NCI-H345 (cell line): ENCODE measurements at regions not wholly inside any gene's neighbourhood (a gene's known extent, or its start where the extent isn't known, plus 50 kb on each side); places are given as distances from the start of the nearest gene placed in this dataset.

Experiments used
- DNase-seq: peaks from one replicate; lab custom pipeline; 2025; lab: John Stamatoyannopoulos, UW

GRCh38 chr2:138441916-138442315 is 59.7 kb upstream of the SPOPL start:
- no peak for DNase-seq

DNA sequence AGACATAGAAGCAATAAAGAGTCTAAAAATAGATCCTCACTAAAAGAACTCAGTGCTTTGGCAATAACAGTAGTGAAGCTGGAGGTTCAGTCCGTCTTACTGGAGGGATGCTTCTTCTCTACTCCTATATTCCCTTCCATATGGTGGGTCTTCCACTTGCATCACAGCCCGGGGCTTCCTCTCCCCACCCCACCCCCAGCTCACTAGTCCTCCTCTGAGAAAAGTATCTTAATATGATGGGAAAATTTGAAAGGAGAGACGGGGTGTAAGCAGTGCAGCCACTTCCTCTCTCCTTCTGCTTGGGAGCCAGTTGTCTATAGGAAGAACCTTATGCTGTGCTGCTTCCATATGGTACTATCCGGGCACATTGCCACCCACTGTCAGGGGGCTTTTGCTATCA is 57.2 kb upstream of the SPOPL start:
- DNase-seq, result no peak

DNA sequence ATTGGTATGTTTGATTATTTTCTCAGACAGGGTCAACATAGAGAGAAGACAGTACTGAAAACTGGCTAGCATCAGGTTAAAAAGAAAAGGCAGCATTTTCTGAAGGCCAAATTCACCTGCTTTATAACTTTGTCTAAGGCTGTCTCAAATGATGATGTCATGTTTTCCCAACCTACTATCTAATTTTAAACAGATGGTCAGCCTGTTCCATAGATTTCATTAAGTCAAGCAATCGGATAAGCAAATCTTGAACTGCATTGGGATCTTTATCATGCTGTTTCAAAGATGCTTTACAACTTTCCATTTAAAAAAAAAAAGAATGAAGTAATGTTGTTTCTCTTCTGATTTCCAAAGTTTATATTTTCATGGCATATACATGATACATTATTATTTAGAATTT is 56.3 kb upstream of the SPOPL start:
- no peak for DNase-seq

DNA sequence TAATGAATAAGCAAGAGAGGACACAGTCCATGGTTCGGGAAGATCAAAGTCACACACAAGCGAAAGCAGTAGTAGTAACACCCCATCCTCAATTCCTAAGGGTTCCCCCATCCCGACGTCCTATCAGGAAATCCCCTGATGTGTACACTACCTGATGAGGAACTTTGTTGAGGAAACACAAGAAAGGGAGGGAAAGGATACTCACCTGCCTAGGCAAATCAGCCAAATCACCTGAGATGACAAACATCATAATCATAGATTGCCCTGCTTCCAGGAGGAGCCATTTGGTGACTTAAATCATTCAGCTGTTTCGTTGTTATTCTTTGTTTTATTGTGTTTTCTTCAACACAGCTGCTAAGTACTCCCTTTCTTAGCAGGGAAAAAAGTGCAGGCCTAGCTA is 55.5 kb upstream of the SPOPL start:
- DNase-seq, result no peak

DNA sequence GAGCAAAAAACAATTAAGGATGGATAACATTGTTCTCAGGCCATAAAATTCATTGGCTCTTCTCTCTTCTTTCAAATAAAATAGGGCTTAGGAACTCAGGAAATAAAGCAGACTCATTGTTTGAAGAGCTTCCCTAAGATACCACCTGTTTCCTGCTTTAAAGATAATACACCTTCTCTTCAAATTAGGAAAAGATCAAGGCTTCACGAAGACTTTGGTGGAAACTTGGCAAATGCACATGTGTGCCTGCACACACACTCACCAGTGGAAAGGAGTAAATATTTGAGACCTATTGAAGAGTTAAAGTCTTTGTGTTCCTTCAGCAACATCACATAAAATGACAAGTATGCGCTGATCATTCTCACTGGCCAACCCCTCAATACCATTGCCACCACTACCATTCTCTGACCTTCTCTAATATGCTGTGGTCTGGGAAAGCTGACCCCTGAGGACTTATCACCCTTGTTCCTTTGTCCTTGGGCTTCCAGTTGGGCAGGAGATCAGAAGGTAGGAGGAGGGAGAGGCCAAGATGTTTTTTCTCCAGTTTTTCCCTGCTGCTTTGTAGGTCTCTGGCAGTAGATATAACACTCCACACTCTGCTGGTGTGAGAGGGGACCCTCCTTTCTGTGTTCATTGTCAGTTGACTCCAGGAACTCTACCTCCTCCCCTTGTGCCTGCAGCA is 53.5 kb upstream of the SPOPL start:
- DNase-seq, result no peak
